ENCODE measurements at regions not wholly inside any gene's neighbourhood (a gene's known extent, or its start where the extent isn't known, plus 50 kb on each side); places are given as distances from the start of the nearest gene placed in this dataset.

DNA sequence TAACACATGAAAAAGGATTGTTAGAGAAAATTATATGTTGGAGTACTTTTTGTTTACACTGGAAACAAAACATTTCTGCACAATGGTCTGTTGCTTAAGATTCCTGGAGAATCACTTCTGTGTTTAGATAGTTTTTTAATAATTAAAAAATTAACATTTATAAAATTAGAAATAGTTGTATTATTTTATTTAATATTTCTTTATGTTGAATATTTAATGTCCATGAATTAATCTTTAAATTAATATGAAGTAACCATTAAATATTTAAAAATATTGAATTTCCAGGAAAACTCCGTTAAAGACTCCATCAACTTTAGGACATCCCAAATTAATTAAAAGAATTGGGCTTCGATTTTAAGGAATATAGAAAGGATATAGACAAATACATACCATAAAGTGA, 797.1 kb upstream of the GALNTL6 start:
- TF ChIP-seq CBX2 (IDR thresholded peaks at IDR 0.05; ENCODE audit: borderline replicate concordance, low read depth) (no peak), NR3C1 (IDR thresholded peaks at IDR 0.05) (no peak), POLR2A (IDR thresholded peaks at IDR 0.05; ENCODE audit: low read length) (no peak), FOSB (CRISPR knock-in tag; IDR thresholded peaks at IDR 0.05) (no peak), JUNB (IDR thresholded peaks at IDR 0.05) (no peak), CTCF (IDR thresholded peaks at IDR 0.05) (no peak), RAD21 (conservative IDR thresholded peaks at IDR 0.05 in 1 of 2, IDR thresholded peaks at IDR 0.05 in 1 of 2) (no peak), KDM5A (IDR thresholded peaks at IDR 0.05) (no peak), CBX8 (IDR thresholded peaks at IDR 0.05) (no peak), HOXB5 (CRISPR knock-in tag; IDR thresholded peaks at IDR 0.05) (no peak), MAZ (IDR thresholded peaks at IDR 0.05; ENCODE audit: borderline replicate concordance, low read depth, low read length) (no peak), MYC (IDR thresholded peaks at IDR 0.05; ENCODE audit: borderline replicate concordance, low read length) (no peak)
- TF ChIP-seq, protein P1, sequence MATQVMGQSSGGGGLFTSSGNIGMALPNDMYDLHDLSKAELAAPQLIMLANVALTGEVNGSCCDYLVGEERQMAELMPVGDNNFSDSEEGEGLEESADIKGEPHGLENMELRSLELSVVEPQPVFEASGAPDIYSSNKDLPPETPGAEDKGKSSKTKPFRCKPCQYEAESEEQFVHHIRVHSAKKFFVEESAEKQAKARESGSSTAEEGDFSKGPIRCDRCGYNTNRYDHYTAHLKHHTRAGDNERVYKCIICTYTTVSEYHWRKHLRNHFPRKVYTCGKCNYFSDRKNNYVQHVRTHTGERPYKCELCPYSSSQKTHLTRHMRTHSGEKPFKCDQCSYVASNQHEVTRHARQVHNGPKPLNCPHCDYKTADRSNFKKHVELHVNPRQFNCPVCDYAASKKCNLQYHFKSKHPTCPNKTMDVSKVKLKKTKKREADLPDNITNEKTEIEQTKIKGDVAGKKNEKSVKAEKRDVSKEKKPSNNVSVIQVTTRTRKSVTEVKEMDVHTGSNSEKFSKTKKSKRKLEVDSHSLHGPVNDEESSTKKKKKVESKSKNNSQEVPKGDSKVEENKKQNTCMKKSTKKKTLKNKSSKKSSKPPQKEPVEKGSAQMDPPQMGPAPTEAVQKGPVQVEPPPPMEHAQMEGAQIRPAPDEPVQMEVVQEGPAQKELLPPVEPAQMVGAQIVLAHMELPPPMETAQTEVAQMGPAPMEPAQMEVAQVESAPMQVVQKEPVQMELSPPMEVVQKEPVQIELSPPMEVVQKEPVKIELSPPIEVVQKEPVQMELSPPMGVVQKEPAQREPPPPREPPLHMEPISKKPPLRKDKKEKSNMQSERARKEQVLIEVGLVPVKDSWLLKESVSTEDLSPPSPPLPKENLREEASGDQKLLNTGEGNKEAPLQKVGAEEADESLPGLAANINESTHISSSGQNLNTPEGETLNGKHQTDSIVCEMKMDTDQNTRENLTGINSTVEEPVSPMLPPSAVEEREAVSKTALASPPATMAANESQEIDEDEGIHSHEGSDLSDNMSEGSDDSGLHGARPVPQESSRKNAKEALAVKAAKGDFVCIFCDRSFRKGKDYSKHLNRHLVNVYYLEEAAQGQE (IDR thresholded peaks at IDR 0.05), result no peak

Data from A549 (cell line).